GM23248 (cell line): ENCODE measurements at regions not wholly inside any gene's neighbourhood (a gene's known extent, or its start where the extent isn't known, plus 50 kb on each side); places are given as distances from the start of the nearest gene placed in this dataset.
"Not testable (repeated sequence)": the region's sequence is repeated elsewhere in the genome, so short reads cannot be mapped to it uniquely, and the experiment has no call there.

Experiments
- DNase-seq: peaks from one replicate; pipeline ENCODE4 v3.0.0-alpha.2; 2015
- H2AFZ ChIP-seq: fragments of 200-600 bp; sonication (generic); 2 replicates; pipeline ENCODE4 v1.6.1; 2016; ENCODE audit warnings: antibody characterized with exemption
- H3F3A ChIP-seq: fragments of 200-600 bp; sonication (generic); 2 replicates; pipeline ENCODE4 v1.6.1; 2016; ENCODE audit warnings: mild to moderate bottlenecking, antibody characterized with exemption, mixed run types; ENCODE audit not compliant: insufficient read depth
- H3K27ac ChIP-seq: fragments of 200-600 bp; sonication (generic); 2 replicates; pipeline ENCODE4 v1.5.1; 2016; ENCODE audit warnings: mild to moderate bottlenecking
- H3K27me3 ChIP-seq: fragments of 200-600 bp; sonication (generic); replicated peaks from 2 replicates; pipeline ENCODE4 v1.6.1; 2016; ENCODE audit warnings: mild to moderate bottlenecking; ENCODE audit not compliant: insufficient read depth
- H3K36me3 ChIP-seq: fragments of 200-600 bp; sonication (generic); 2 replicates; pipeline ENCODE4 v1.6.1; 2016; ENCODE audit warnings: low read depth, mild to moderate bottlenecking
- H3K4me1 ChIP-seq: fragments of 200-600 bp; sonication (generic); 2 replicates; pipeline ENCODE4 v1.6.1; 2016; ENCODE audit warnings: mild to moderate bottlenecking; ENCODE audit not compliant: insufficient read depth
- H3K4me2 ChIP-seq: fragments of 200-600 bp; sonication (generic); one replicate; pipeline ENCODE4 v1.6.1; 2016; ENCODE audit warnings: mild to moderate bottlenecking; ENCODE audit not compliant: unreplicated experiment
- H3K4me3 ChIP-seq: fragments of 200-600 bp; sonication (generic); 2 replicates; pipeline ENCODE4 v1.5.1; 2016; ENCODE audit warnings: mild to moderate bottlenecking
- H3K79me2 ChIP-seq: fragments of 200-600 bp; sonication (generic); 2 replicates; pipeline ENCODE4 v1.6.1; 2016; ENCODE audit warnings: mild to moderate bottlenecking; ENCODE audit not compliant: insufficient read depth
- H3K9ac ChIP-seq: fragments of 200-600 bp; sonication (generic); 2 replicates; pipeline ENCODE4 v1.6.1; 2016; ENCODE audit warnings: mild to moderate bottlenecking
- H3K9me2 ChIP-seq: fragments of 200-600 bp; sonication (generic); 2 replicates; pipeline ENCODE4 v1.6.1; 2016; ENCODE audit warnings: mixed run types, mild to moderate bottlenecking, moderate library complexity; ENCODE audit not compliant: insufficient read depth
- H3K9me3 ChIP-seq: fragments of 200-600 bp; sonication (generic); one replicate; pipeline ENCODE4 v1.6.1; 2017; ENCODE audit warnings: low read depth
- H4K20me1 ChIP-seq: fragments of 200-600 bp; sonication (generic); 2 replicates; pipeline ENCODE4 v1.6.0; 2016; ENCODE audit not compliant: insufficient read depth
- EZH2 ChIP-seq: fragments of 200-600 bp; sonication (generic); IDR thresholded peaks from 2 replicates; pipeline ENCODE4 v1.6.1; 2018; ENCODE audit warnings: antibody characterized with exemption, mild to moderate bottlenecking; ENCODE audit not compliant: insufficient read depth, poor library complexity, severe bottlenecking
- EZH2phosphoT487 ChIP-seq: fragments of 200-600 bp; sonication (generic); IDR thresholded peaks from 2 replicates; pipeline ENCODE4 v1.6.1; 2018; ENCODE audit warnings: antibody characterized with exemption, moderate library complexity, mild to moderate bottlenecking, low read depth; ENCODE audit not compliant: insufficient read depth
- WGBS, 2 experiments: methylation state at CpG; one replicate each; pipeline ENCODE4 v1.1.6; 2015 to 2017; ENCODE audit warnings: low lambda C conversion rate in 2 of 2, low coverage in 1 of 2; ENCODE audit errors: missing lambda C conversion rate in 2 of 2; 5-methylcytosine and 5-hydroxymethylcytosine counted together
- in situ Hi-C: fragments of 300-500 bp; cut with MboI; formaldehyde crosslinking; loops from 2 replicates; pipeline ENCODE4 v1.15.0; 2020

DNA sequence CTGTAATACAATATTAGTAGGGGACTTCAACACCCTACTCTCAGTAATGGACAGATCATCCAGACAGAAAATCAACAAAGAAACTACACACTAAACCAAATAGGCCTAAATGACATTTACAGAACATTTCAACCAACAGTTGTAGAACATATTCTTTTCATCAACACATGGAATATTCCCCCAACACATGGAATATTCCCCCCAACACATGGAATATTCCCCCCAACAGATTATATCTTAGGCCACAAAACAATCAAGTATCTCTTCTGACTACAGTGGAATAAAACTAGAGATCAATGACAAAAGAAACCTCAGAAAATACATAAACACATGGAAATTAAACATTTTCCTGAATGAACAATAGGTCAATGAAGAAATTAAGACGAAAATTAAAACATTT is 187.2 kb upstream of the RBBP8 start:
- H3K4me1 ChIP-seq, result no peaks in the 10 kb centered on the region
- no peaks in the 10 kb centered on the region for H3K79me2 ChIP-seq
- 5 to 14% methylated on average over 1 of the region's 1 CpG for WGBS, 2 experiments
- H3K27ac ChIP-seq, result no peak overlapping the region
- in situ Hi-C loops, result no loop called here
- no peak overlapping the region for H2AFZ ChIP-seq
- H3K27me3 ChIP-seq, result peaks cover 6% of the 10 kb centered on the region
- no peak for TF ChIP-seq EZH2phosphoT487
- no peak for TF ChIP-seq EZH2
- H3K9ac ChIP-seq, result no peak overlapping the region
- no peak for DNase-seq
- H3K4me3 ChIP-seq, result no peak overlapping the region
- H3F3A ChIP-seq, result no peaks in the 10 kb centered on the region
- H3K9me2 ChIP-seq, result no peaks in the 10 kb centered on the region
- H3K9me3 ChIP-seq, result no peaks in the 10 kb centered on the region
- no peaks in the 10 kb centered on the region for H3K36me3 ChIP-seq
- H4K20me1 ChIP-seq, result no peaks in the 10 kb centered on the region
- no peak overlapping the region for H3K4me2 ChIP-seq

GRCh38 chr18:22752014-22752413 is 181.1 kb upstream of the RBBP8 start:
- peaks cover 5% of the 10 kb centered on the region for H3K27me3 ChIP-seq
- no peak overlapping the region for H3K4me2 ChIP-seq
- no peak for DNase-seq
- H3K9ac ChIP-seq, result no peak overlapping the region
- TF ChIP-seq EZH2phosphoT487, result no peak
- TF ChIP-seq EZH2, result no peak
- no peaks in the 10 kb centered on the region for H3K4me1 ChIP-seq
- in situ Hi-C loops, result no loop called here
- H3K79me2 ChIP-seq, result no peaks in the 10 kb centered on the region
- H3K9me3 ChIP-seq, result no peaks in the 10 kb centered on the region
- WGBS, 2 experiments, result 28 to 32% methylated on average over 2 of the region's 2 CpGs
- H3K27ac ChIP-seq, result no peak overlapping the region
- H3K9me2 ChIP-seq, result no peaks in the 10 kb centered on the region
- no peaks in the 10 kb centered on the region for H3K36me3 ChIP-seq
- no peak overlapping the region for H3K4me3 ChIP-seq
- no peaks in the 10 kb centered on the region for H4K20me1 ChIP-seq
- no peaks in the 10 kb centered on the region for H3F3A ChIP-seq
- H2AFZ ChIP-seq, result no peak overlapping the region

DNA sequence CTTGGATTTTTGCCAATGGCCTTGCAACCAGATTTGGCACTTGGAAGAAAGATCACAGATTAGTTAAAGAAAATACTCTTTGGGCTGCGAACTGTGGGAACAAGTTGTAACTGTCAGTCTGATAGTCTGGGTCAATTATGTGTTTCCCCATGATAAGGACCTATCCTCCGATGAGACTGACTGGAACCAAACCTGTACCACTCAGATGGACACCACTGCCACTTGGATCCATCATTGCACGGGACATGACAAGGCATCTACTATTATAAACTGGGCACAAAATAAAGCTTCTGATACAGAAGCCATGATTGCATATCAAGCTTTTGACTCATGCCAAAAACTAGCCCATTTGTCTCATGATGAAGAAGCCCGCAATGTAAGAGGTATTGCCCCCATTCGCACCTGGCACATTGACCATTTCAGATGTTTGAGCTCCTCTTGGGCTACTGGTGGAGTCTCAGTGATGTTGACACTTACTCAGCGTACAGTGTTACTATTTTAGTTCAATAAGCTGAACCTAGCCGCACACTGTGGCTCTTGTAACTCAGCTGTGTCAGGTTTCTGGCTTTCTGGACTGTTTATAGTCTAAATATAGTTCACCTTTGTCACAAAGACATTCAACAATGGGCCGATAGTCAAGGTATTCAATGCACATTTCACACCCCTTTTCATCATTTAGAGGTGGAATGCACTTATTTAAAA is 179.8 kb upstream of the RBBP8 start:
- H4K20me1 ChIP-seq, result no peaks in the 10 kb centered on the region
- no peak for DNase-seq
- no peak overlapping the region for H3K4me2 ChIP-seq
- no peak overlapping the region for H3K4me3 ChIP-seq
- H3K9me2 ChIP-seq, result no peaks in the 10 kb centered on the region
- no peaks in the 10 kb centered on the region for H3K4me1 ChIP-seq
- H3K79me2 ChIP-seq, result no peaks in the 10 kb centered on the region
- H3K9ac ChIP-seq, result no peak overlapping the region
- H3K27me3 ChIP-seq, result peaks cover 5% of the 10 kb centered on the region
- in situ Hi-C loops, result no loop called here
- no peak overlapping the region for H3K27ac ChIP-seq
- H3K9me3 ChIP-seq, result no peaks in the 10 kb centered on the region
- no peak overlapping the region for H2AFZ ChIP-seq
- H3K36me3 ChIP-seq, result no peaks in the 10 kb centered on the region
- WGBS, 2 experiments, result 54 to 55% methylated on average over 8 of the region's 8 CpGs
- H3F3A ChIP-seq, result no peaks in the 10 kb centered on the region
- TF ChIP-seq EZH2 (no peak), EZH2phosphoT487 (no peak)

DNA sequence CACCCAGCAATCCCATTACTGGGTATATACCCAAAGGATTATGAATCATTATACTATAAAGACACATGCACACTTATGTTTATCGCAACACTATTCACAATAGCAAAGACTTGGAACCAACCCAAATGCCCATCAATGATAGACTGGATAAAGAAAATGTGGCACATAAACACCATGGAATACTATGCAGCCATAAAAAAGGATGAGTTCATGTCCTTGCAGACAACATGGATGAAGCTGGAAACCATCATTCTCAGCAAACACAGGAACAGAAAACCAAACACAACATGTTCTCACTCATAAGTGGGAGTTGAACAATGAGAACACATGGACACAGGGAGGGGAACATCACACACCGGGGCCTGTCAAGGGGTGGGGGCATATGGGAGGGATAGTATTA is 169.1 kb upstream of the RBBP8 start:
- H3F3A ChIP-seq, H3K9me2 ChIP-seq, in situ Hi-C loops, H2AFZ ChIP-seq, H3K9ac ChIP-seq, H3K9me3 ChIP-seq, H4K20me1 ChIP-seq, H3K4me2 ChIP-seq, DNase-seq, H3K27me3 ChIP-seq, H3K27ac ChIP-seq, H3K79me2 ChIP-seq, H3K4me3 ChIP-seq, H3K4me1 ChIP-seq, H3K36me3 ChIP-seq: not testable (repeated sequence)
- WGBS, 2 experiments, result 61 to 68% methylated on average over 2 of the region's 2 CpGs

GRCh38 chr18:22765896-22766295 is 167.2 kb upstream of the RBBP8 start:
- no peak for DNase-seq

More at GRCh38 chr18:22765896-22766295, 167.2 kb upstream of the RBBP8 start:
- no peaks in the 10 kb centered on the region for H3K4me1 ChIP-seq
- no peaks in the 10 kb centered on the region for H3K9me2 ChIP-seq
- H3K27me3 ChIP-seq, result 0 out of 2 replicates have a peak, but pooled peaks cover 3% of the 10 kb centered on the region
- no peaks in the 10 kb centered on the region for H3K9me3 ChIP-seq
- WGBS, 2 experiments, result 0% methylated on average over 1 of the region's 1 CpG
- no peaks in the 10 kb centered on the region for H3K79me2 ChIP-seq
- no peak overlapping the region for H3K9ac ChIP-seq
- no peaks in the 10 kb centered on the region for H4K20me1 ChIP-seq
- H3K36me3 ChIP-seq, result no peaks in the 10 kb centered on the region
- no peak overlapping the region for H3K4me3 ChIP-seq
- H3K4me2 ChIP-seq, result no peak overlapping the region
- H3F3A ChIP-seq, result no peaks in the 10 kb centered on the region
- no peak overlapping the region for H2AFZ ChIP-seq
- no peak for TF ChIP-seq EZH2
- TF ChIP-seq EZH2phosphoT487, result no peak
- in situ Hi-C loops, result no loop called here
- no peak overlapping the region for H3K27ac ChIP-seq
